ENCODE measurements at regions not wholly inside any gene's neighbourhood (a gene's known extent, or its start where the extent isn't known, plus 50 kb on each side); places are given as distances from the start of the nearest gene placed in this dataset.

DNA sequence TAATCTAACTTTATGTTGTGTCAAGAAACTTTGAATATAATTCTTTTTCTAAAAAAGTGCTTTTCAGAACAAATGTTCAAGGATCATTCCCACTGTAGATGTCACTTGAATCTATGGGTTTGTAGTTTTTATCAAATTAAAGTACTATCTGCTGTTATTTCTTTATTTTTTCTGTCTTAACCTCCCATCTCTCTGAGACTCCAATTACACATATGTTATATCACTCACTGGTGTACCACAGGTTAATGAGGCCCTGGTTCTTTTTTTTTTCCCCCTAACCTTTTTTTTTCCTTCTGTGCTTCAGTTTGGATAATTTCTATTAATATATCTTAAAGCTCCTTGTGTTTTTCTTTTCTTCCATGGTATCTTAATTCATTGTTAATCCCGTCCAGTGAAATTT lies 279.9 kb upstream of the RGS6 start:
- DNase-seq: no peak

DNA sequence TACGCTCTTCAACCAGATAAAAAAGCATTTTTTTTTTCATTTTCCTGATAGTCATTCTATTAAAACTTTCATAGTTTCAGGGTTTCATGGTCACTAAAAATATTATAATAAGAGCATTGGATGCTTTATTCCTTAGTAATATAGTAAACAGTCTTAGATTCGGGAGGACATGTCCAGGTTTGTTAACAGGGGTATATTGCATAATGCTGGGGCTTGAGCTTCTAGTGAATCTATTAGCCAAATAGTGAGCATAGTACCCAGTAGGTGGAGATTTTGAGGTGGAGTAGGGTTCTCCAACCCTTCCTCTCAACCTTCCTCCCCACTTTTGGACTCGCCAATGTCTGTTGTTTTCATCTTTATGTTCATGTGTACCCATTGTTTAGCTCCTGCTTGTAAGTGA lies 277.4 kb upstream of the RGS6 start:
- no peak for DNase-seq

DNA sequence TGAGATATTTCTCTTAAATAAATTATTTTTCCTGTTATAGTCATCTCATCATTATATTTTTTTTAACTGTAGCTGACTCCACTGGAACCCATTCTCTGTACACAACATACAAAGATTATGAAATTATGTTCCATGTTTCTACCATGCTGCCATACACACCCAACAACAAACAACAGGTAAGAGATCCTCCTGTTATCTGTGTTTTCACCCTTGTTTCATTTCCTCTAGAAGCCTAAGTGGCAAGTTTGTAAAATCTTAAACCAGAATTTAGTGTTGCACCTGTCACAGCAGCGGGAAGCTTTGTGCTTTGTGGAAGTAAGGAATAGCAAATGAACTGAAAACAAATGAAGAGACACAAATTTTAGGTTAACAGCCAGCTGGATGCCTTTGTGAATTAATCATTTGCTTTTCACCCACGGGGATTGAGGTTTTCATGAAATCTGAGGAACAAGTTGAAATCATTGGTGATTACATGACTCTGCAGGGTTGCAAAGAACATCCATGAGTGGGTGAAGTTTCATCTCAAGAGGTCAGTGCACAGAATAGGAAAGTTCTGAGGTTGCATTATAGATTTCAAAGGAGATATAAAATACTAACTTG lies 273.9 kb upstream of the RGS6 start:
- no peak for DNase-seq

DNA sequence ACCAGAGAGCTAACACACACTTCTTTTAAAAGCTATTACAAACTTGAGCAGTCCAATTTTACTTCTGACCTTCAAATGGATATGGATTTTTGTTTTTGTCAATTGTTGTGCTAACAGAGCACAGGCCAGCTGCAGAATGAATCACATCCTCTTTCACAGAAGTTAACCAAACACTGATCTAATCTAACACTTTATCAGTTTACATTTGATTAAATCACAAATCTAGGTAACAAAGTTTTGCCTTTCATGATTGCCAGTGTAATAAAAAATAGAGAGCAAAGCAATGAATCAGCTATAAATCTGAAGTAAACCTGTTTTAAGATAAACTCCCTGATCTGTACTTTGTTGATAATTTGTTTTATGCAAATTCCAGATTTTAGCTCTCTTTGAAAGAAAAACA lies 273.1 kb upstream of the RGS6 start:
- no peak for DNase-seq

DNA sequence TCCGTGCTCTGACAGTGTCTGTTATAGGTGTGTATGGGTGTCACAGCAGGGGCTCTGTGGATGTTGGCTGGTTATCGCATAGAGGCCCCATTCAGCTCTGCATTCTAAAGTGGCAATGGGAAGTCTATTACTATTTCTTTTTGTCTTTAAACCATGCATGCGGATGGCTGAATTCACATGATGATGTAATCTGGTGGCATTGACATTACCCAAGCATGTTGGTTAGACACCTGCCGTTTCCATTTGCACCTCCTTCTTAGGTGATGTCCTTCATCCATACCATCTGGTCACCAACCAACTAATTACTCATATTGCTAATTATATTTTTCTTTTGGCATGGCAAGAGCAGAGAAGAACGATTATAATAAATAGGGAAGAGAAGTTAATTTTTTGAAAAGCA lies 270.8 kb upstream of the RGS6 start:
- DNase-seq: no peak

DNA sequence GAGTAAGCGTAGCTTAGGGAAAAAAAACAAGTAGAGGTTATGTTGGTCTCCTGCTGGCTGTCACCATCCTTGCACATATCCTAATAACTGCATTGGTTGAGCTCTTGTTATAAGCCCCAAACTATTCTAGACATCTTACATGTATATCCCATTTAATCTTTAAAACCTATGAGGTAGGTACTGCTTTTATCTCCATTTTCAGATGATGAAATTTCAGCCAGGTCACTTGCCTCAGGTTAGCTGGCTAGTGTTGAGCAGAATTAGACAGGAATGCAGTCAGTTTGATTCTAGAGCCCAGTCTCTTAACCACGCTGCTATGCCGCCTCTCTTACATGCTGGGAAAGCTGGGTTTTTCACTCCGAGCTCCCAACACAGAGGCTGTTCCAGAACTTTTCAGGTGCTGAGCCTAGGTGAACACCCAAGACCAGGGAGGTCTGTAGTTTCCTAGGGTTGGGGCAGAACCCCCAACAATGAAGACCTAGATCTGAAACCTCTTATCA lies 269.9 kb upstream of the RGS6 start:
- no peak for DNase-seq

DNA sequence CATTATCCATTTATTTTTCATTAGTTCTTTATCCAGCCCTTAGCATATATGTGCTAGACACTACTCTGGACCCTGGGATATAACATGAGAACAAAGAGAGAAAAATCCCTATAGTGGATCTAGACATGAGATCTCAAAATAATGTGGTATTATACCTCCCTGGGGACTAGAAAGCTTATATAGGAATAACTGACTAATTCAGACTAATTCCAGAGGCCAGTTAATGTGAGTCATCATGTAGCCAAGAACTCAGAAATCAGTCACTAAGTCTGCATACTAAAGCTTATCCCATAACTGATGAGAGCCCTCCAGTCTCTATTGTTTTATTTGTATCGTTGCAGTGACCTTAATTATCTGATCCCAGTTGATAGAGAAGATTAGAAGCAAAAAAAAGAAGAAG lies 267.1 kb upstream of the RGS6 start:
- DNase-seq: no peak

DNA sequence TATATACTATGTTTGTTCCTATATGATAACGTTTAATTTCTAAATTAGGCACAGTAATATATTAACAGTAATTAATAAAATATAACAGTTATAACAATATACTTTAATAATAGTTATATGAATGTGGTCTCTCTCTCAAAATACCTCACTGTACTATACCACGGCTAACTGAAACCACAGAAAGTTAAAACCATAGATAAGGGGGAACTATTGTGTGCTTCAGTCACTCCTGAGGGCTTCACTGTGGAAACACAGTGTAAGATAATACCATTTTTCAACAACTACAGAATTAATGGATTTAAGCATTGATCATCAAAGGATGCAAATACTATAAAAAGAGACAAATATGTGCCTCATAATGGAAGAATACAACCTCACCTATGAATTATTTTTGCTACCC lies 266.4 kb upstream of the RGS6 start:
- DNase-seq: no peak

DNA sequence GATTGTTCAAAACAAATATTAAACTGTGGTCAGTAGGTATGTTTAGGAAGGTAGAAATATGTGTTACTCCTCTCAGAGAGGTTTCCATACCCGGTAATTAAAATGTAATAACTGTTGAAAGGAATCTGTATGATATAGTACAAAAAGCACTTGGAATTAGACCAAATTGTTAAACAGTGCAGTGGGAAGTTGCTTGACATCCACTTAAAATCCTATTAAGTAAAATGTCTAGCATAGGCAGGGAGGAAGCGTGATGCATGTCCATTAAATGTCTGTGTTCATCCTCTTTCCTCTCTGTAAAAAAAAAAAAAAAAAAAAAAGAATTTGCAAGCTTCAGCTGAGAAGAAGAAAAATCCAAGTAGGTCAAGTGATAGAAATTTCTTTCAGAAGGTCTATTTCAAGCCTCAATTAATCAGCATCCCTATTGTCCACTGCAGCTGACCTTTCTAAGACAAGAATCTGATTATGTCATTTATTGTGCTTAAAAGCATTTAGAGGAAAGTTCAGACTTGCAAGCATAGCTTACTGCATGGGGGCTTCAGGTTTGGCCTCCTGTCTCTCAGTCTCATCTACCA lies 265.6 kb upstream of the RGS6 start:
- DNase-seq: no peak

DNA sequence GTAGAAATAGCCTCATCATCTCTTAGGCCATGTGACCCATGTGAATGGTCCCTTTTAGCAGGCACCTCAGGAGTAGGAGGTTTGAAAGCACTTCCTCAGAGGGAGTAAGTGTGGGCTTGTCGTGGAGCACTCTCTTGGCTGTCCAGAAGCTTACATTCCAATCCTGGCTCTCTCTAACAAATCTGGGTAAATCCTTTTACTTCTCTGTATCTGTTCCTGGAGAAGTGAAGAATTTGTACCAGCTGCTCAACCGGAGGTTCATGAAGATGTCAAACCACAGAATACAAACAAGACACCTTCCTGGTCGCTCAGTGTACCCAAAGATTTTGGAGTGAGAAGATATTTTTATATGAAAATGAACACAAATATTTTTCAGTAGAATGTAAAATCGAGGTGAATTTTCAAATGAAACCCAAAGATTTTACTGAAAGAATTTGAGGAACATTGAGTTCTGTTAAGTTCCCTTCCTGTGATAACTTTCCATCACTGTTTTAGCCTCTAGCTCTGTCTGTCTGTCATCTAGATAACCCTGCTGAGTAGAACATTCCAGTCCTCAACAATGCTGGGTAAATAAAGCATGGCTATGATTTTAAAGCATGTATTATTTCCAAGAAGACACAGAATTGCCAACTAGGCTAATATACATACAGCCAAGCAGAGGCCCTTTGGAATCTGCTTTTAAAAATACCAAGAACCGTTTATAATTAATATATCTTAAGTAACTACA lies 263.9 kb upstream of the RGS6 start:
- DNase-seq: no peak

DNA sequence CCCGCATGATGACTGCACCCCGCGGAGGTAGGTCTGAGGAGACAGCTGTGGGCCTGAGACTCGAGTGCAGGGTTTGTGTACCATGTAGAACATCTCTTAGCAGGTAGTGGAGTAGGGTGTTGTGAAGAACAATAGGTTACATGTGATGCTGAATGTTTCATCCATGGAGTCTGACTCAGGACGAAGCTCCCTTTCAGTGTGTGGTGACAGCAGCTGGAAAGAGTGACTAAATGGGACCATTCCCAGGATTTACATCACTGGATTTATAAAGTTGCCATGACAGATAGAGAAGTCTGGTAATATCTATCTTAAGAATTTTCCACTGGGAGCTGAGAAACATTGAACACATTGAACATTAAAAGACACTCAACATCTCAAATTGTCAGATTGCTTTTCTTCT lies 259.6 kb upstream of the RGS6 start:
- DNase-seq: no peak

DNA sequence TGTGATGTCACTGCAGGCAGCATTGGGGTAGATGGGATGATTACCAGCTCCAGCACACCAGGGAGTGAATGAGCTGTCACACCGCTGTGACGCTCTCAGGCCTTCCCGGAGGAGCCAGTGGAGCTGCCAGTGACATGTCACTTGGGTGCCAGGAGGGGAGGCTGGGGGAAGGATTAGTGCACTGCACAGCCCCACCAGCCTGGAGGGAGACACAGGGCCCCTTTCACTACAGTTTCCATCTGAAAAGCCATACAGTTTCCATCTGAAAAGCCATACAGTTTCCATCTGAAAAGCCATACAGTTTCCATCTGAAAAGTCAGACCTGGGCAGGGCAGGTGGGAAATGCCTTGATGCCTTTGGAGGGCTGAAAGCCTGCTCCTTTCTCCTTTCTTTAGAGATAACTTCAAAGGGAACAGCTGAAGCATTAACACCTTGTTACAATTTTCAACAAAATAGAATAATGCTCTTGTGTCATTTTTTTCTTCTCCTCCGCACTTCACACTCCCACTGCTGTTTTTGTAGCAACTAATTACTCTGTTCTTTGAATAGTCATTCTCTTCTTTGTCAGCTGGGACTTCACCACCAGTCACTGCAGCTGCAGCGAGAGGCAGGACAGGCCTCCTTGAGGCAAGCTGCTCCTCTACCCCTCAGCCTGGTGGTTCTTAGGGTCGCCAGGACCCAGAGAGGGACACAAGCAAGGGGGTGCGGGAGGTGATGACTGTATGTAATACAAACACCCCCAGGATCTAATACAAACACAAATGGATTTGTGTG lies 256.9 kb upstream of the RGS6 start:
- DNase-seq: peak in 15 of 58 donors; percentile 7 to 60 (median 25)

DNA sequence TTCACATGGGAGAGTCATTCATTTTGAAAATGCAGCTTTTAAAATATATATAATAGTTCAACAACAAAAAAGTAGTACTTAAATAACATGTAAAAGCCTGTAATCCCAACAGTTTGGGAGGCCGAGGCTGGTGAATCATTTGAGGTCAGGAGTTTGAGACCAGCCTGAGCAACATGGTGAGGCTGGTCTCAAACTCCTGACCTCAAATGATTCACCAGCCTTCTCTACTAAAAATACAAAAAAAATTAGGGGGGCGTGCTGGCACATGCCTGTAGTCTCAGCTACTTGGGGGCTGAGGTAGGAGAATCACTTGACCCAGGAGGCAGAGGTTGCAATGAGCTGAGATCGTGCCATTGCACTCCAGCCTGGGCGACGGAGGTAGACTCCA lies 256.3 kb upstream of the RGS6 start:
- DNase-seq: no peak

DNA sequence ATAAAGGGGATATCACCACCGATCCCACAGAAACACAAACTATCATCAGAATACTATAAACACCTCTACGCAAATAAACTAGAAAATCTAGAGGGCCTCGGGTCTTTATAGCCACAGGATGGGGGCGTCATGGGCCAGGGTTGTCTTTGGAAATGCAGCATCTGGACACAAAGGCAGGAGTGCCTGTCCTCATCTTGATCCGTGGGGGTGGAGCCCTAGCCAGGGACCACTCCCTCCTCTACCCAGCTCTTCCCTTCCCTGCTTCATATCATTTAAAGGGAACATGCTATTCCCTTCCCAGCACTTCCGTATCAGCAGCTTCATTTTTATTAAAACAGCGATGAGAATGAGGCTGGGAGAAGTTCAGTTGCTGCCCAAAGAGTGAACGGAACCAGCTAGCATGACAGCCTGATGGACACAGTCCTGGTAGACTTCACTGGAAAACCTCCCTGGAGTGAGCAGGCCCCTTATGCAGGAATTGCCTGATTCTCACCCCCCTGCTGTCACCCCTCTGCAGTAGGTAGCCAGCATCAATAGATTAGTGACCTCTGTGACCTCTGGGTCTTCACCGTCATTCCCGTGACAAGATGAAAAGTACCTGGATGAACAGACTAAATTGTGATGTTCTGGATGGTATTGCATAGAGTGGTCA lies 251.4 kb upstream of the RGS6 start:
- no peak for DNase-seq

DNA sequence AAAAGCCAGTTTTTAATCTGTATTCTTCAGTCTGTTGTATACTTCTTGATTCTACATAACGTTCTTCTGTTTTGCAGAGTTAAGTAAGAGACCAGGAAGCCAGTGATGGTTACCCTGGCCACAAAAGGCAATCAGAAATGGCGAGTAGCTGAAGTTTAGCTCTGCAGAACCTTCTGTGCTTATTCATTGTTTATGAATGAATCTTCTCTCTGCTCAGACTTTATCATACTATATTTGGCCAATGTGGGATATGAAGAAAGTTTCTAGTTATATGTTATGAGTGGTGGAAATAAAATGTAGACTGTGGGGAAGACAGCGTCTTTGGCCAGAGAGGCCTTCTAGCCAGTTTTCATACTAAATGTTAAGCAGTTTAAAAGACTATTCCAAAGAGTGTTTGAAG lies 249.9 kb upstream of the RGS6 start:
- DNase-seq: no peak

DNA sequence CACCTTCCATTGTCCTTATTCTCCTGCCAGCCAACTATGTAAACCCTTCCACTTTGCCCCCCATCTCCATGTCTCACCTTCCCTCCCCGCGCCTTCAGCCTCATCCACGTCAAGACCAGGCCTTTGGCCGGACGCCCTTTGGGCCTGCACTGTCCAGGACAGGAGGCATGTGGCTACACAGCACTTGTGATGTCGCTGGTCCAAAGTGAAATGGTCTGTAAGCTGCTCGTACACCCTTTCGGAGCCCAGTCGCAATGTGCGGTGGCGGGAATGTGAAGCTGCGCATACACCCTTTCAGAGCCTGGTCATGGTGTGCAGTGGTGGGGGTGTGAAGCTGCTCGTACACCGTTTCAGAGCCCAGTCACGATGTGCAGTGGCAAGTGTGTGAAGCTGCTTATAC lies 247.9 kb upstream of the RGS6 start:
- DNase-seq: no peak

DNA sequence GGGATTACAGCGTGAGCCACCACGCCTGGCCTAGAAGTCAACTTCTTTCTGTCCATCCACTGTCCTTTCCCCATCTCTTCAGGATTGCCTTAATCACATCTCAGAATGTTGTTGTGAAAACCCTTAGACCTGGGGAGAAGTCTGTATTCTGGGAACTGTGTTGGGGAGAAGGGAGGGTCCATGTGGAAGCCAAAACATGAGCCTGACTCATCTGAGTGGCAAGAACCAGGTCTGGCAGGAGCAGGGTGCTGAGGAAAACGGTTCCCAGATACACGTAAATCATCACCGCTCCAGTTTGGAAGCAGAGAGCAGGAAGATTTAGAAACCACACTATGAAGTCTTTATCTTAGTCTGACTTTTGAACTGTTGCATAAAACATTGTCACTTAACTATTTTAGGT lies 245.6 kb upstream of the RGS6 start:
- no peak for DNase-seq

DNA sequence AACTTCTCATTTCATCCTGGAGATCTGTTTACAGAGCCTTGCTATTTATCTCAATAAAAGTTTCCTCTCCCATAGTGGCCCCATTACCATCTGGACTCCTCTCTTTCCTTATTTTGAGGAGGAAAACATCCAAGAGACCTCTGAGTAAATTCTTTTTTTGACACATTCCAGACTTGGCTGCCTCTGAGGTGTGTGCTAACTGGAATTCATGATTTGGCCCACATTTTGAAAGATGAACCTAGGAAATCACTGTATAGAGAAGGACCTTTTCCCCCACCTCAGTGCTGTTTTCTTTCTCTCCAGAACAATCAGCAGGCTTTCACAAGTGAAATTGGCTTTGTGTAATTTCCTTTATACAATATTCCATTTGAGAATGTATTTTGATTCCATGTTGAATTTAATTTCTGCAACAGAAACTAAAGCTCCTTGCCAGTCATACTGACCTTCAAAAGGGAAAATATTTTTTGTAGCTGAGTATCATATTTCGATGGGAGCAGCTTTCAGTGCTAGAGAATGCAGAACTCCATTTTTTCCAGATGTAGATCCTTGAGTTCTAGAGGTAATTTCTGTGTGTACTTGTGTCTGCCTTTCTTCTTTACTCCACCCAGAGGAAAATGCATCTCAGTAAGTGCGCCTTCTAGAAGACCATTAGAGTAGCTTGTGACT lies 244.9 kb upstream of the RGS6 start:
- DNase-seq: no peak

DNA sequence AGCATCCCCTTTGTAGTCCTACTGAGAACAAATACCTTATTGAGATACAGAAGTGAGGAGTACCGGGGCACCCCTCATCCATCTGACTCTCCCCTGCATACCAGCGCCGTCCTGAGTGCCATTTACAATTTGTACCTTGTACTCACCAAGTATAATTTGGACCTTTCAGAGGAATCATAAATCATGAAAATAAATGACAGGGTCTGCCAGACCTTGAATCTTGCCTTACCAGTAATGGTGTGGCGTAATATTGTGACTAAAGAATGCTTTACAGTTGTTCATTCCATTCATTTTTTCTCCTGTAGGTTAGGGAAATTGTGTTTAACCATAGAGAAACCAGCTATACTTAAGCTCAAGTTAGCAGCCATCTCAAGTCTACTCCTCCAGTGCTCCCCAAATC lies 243.7 kb upstream of the RGS6 start:
- no peak for DNase-seq

DNA sequence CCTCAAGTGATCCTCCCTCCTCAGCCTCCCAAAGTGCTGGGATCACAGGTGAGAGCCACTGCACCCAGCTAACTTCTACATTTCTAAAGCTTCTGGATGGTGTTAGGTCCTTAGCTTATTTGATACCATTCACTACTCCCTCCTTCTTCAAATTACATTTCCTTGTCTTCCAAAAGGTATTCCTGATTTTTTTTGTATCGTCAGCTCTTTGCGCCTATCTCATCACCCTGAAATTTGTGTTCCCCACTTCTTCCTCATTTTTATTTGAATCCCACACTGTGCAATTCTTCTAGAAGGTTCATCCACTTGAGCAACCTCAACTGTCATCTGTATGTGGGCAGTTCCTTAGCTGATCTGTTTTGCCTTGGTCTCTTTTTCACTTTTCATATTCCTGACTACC lies 241.8 kb upstream of the RGS6 start:
- DNase-seq: no peak

DNA sequence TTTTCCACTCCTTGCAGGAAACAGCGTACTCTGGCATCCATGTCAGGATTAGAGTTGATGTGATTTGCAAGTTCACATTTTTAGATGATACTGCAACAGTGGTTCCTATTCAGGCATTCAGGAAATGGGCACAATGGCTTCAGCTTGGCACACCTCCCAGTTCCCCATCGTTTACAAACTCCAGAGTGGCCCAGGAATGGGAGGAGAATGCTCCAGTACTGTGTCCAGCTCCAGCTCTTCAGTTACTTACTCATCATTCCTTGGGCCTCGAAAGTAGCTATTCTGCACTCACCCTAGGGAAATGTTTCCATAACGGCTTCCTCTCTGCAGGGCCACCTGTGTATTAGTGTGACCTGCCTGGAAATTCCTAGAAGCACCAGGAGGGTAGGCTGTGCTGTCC lies 239.7 kb upstream of the RGS6 start:
- peak in 36 of 58 donors; percentile 6 to 80 (median 35) for DNase-seq

All from anterior cingulate cortex (tissue), 58 donors.